ENCODE measurements at regions not wholly inside any gene's neighbourhood (a gene's known extent, or its start where the extent isn't known, plus 50 kb on each side); places are given as distances from the start of the nearest gene placed in this dataset.

DNA sequence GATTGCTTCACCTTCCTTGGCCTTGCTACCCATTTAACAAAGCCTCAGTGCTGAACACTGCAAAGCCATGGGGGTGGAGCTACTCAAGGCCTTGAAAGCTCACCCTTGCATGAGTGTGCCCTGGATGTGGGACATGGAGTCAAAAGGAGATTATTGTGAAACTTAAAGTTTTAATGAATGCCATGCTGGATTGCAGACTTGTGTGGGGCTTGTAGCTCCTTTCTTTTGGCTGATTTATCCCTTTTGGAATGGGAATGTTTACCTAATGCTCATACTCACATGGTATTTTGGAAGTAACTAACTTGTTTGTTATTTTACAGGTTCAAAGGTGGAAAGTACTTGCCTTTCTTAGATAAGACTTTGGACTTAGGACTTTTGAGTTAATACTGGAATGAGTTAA, 538.5 kb upstream of the NECTIN3 start:
- Histone ChIP-seq H3K27me3 (ENCODE audit: control insufficient read depth, insufficient read depth, low read length) (no peaks in the 10 kb centered on the region), H3K9me3 (ENCODE audit: control insufficient read depth, insufficient read depth, low read length) (no peaks in the 10 kb centered on the region), H3K4me3 (ENCODE audit: low read length) (no peak overlapping the region), H3K4me1 (ENCODE audit: control insufficient read depth, insufficient read depth, low read length) (no peaks in the 10 kb centered on the region), H3K36me3 (ENCODE audit: control insufficient read depth, insufficient read depth, low read length) (no peaks in the 10 kb centered on the region), H3K27ac (ENCODE audit: low read length) (no peak overlapping the region)
- peaks cover 7% of the 10 kb centered on the region for H3K36me3 Mint-ChIP-seq
- H3K9me3 Mint-ChIP-seq, result peaks cover 4 to 6% of the 10 kb centered on the region in 2 donors
- no peak overlapping the region for H3K27ac Mint-ChIP-seq
- no peak for TF ChIP-seq CTCF (IDR thresholded peaks at IDR 0.05)
- intact Hi-C loops (cut with micrococcal nuclease), result no loop called here
- DNase-seq, result no peak
- no peaks in the 10 kb centered on the region for H3K4me1 Mint-ChIP-seq
- no peaks in the 10 kb centered on the region for H3K27me3 Mint-ChIP-seq (ENCODE audit: low read depth in 2 of 2)
- H3K4me3 Mint-ChIP-seq, result no peak overlapping the region
- no peak for ATAC-seq

DNA sequence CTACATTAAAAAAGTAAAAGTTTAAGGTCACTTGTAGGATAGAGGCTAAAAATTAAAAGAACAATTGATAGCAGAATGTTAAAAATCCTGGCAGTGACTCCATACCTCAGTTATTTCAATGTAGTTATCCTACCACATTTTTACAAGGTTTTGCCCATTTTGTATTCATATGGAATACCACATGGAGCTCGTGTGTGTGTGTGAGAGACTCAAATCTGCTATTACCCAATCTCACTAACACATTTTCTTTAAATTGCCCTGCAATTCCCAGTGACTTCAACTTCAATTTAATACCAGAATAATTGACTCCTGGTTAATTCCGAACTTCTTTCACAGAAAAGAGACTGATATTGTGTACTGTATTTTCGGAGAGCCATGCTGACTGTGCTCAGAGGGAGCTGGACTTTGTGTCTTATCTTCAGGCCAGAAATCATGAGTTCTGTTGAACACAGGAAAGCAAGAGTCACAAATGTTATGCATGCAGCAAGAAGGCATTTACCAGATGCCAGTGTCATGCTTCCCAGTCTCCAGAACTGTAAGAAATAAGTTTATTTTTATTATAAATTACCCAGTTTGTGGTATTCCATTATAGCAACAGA, 529.0 kb upstream of the NECTIN3 start:
- Histone ChIP-seq H3K9me3 (ENCODE audit: control insufficient read depth, insufficient read depth, low read length) (no peaks in the 10 kb centered on the region), H3K4me1 (ENCODE audit: control insufficient read depth, insufficient read depth, low read length) (no peaks in the 10 kb centered on the region), H3K4me3 (ENCODE audit: low read length) (no peak overlapping the region), H3K27ac (ENCODE audit: low read length) (no peak overlapping the region), H3K27me3 (ENCODE audit: control insufficient read depth, insufficient read depth, low read length) (no peaks in the 10 kb centered on the region), H3K36me3 (ENCODE audit: control insufficient read depth, insufficient read depth, low read length) (no peaks in the 10 kb centered on the region)
- H3K4me3 Mint-ChIP-seq, result no peak overlapping the region
- H3K27me3 Mint-ChIP-seq (ENCODE audit: low read depth in 2 of 2), result no peaks in the 10 kb centered on the region
- no peaks in the 10 kb centered on the region for H3K4me1 Mint-ChIP-seq
- H3K27ac Mint-ChIP-seq, result no peak overlapping the region
- ATAC-seq, result no peak
- no peaks in the 10 kb centered on the region for H3K36me3 Mint-ChIP-seq
- TF ChIP-seq CTCF (IDR thresholded peaks at IDR 0.05), result no peak
- intact Hi-C loops (cut with micrococcal nuclease), result no loop called here
- 82% methylated on average over 3 of the region's 3 CpGs for WGBS (ENCODE audit: insufficient coverage)
- H3K9me3 Mint-ChIP-seq, result peaks cover 0 to 5% of the 10 kb centered on the region in 2 donors
- DNase-seq, result no peak

DNA sequence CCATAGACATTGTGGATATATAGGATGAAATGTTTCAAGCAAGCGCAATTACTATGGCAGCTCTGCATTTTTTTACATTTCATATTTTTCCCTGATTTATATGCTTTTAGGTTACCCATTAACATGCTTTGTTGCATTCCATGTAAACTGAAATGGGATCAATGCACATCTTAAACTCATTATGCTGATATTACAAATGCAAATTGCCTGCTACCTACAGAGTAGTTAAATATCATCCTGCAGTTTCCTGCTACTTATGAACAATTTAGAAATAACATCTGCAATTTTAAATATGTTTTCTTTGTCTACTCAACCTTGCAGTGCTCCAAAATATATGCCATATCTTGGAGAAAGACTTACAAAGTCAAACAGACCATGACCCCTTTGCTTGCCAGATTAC, 526.9 kb upstream of the NECTIN3 start:
- H3K4me1 Mint-ChIP-seq, result no peaks in the 10 kb centered on the region
- H3K27ac ChIP-seq (ENCODE audit: low read length), result no peak overlapping the region
- no peaks in the 10 kb centered on the region for H3K4me1 ChIP-seq (ENCODE audit: control insufficient read depth, insufficient read depth, low read length)
- no peaks in the 10 kb centered on the region for H3K9me3 ChIP-seq (ENCODE audit: control insufficient read depth, insufficient read depth, low read length)
- H3K9me3 Mint-ChIP-seq, result peaks cover 3 to 6% of the 10 kb centered on the region in 2 donors
- no peaks in the 10 kb centered on the region for H3K27me3 ChIP-seq (ENCODE audit: control insufficient read depth, insufficient read depth, low read length)
- ATAC-seq (no peak), DNase-seq (no peak)
- intact Hi-C loops (cut with micrococcal nuclease), result no loop called here
- no peaks in the 10 kb centered on the region for H3K36me3 ChIP-seq (ENCODE audit: control insufficient read depth, insufficient read depth, low read length)
- no peak for TF ChIP-seq CTCF (IDR thresholded peaks at IDR 0.05)
- no peaks in the 10 kb centered on the region for H3K36me3 Mint-ChIP-seq
- no peak overlapping the region for H3K4me3 ChIP-seq (ENCODE audit: low read length)
- no peaks in the 10 kb centered on the region for H3K27me3 Mint-ChIP-seq (ENCODE audit: low read depth in 2 of 2)
- 100% methylated on average over 1 of the region's 1 CpG for WGBS (ENCODE audit: insufficient coverage)
- no peak overlapping the region for H3K27ac Mint-ChIP-seq
- no peak overlapping the region for H3K4me3 Mint-ChIP-seq

- no peak for ATAC-seq
- H3K4me1 ChIP-seq (ENCODE audit: control insufficient read depth, insufficient read depth, low read length), result no peaks in the 10 kb centered on the region
These were observed 521.1 kb upstream of the NECTIN3 start for GRCh38 chr3:110550511-110550910.

More at GRCh38 chr3:110550511-110550910, 521.1 kb upstream of the NECTIN3 start:
- no peak for TF ChIP-seq CTCF (IDR thresholded peaks at IDR 0.05)
- no peaks in the 10 kb centered on the region for H3K27me3 Mint-ChIP-seq (ENCODE audit: low read depth in 2 of 2)
- no peak overlapping the region for H3K27ac Mint-ChIP-seq
- intact Hi-C loops (cut with micrococcal nuclease), result no loop called here
- WGBS (ENCODE audit: insufficient coverage), result 67% methylated on average over 2 of the region's 5 CpGs
- peaks cover 11 to 19% of the 10 kb centered on the region in 2 donors for H3K9me3 Mint-ChIP-seq
- H3K27ac ChIP-seq (ENCODE audit: low read length), result no peak overlapping the region
- no peaks in the 10 kb centered on the region for H3K9me3 ChIP-seq (ENCODE audit: control insufficient read depth, insufficient read depth, low read length)
- no peaks in the 10 kb centered on the region for H3K4me1 Mint-ChIP-seq
- H3K4me3 Mint-ChIP-seq, result no peak overlapping the region
- no peaks in the 10 kb centered on the region for H3K36me3 Mint-ChIP-seq
- H3K4me3 ChIP-seq (ENCODE audit: low read length), result no peak overlapping the region
- H3K36me3 ChIP-seq (ENCODE audit: control insufficient read depth, insufficient read depth, low read length), result no peaks in the 10 kb centered on the region
- H3K27me3 ChIP-seq (ENCODE audit: control insufficient read depth, insufficient read depth, low read length), result no peaks in the 10 kb centered on the region
- no peak for DNase-seq
